Thyroid gland (tissue), 4 donors: ENCODE measurements at regions not wholly inside any gene's neighbourhood (a gene's known extent, or its start where the extent isn't known, plus 50 kb on each side); places are given as distances from the start of the nearest gene placed in this dataset.

Experiments used
- DNase-seq, 2 donors: peaks; one replicate each; pipeline ENCODE4 v3.0.0-alpha.2; 2019
- H3K27ac ChIP-seq, 3 donors: fragments of 200-600 bp; sonication (generic); 1 replicate in 2 of 3; 2 replicates in 1 of 3; pipeline ENCODE4 v1.5.1; 2016 to 2019; ENCODE audit warnings: mild to moderate bottlenecking in 1 of 3, moderate library complexity in 1 of 3
- H3K27me3 ChIP-seq: fragments of 200-600 bp; sonication (generic); one replicate; pipeline ENCODE4 v1.5.1; 2019
- H3K36me3 ChIP-seq, 2 donors: fragments of 200-600 bp; sonication (generic); one replicate each; pipeline ENCODE4 v1.5.1; 2016 to 2019
- H3K4me1 ChIP-seq, 2 donors: fragments of 200-600 bp; sonication (generic); one replicate each; pipeline ENCODE4 v1.5.1; 2017 to 2019
- H3K4me3 ChIP-seq, 3 donors: fragments of 200-600 bp; sonication (generic); replicated peaks in 1 of 3; 1 replicate in 2 of 3; 2 replicates in 1 of 3; pipeline ENCODE4 v1.5.1; 2016; ENCODE audit warnings: mild to moderate bottlenecking in 1 of 3
- H3K9me3 ChIP-seq: fragments of 200-600 bp; sonication (generic); one replicate; pipeline ENCODE4 v1.5.1; 2017
- CTCF ChIP-seq, 6 experiments: fragments of 200-600 bp in 3 of 6; fragments of 450-650 bp in 3 of 6; sonication (generic) in 3 of 6; IDR thresholded peaks; one replicate each; pipeline ENCODE4 v1.5.1; 2016 to 2019; ENCODE audit warnings: antibody characterized with exemption in 6 of 6, mild to moderate bottlenecking in 2 of 6, inconsistent platforms in 1 of 6, moderate library complexity in 1 of 6
- POLR2A ChIP-seq, 2 donors: fragments of 450-650 bp; IDR thresholded peaks; one replicate each; pipeline ENCODE4 v1.6.1; 2017; ENCODE audit warnings: antibody characterized with exemption in 2 of 2, mild to moderate bottlenecking in 2 of 2, moderate library complexity in 1 of 2
- WGBS, 2 donors: methylation state at CpG; one replicate each; pipeline ENCODE4 v1.1.5; 2017; 5-methylcytosine and 5-hydroxymethylcytosine counted together
- intact Hi-C: fragments of 100-400 bp; cut with DNase I; formaldehyde crosslinking; loops from one replicate; pipeline ENCODE4 v1.15.1; 2023

DNA sequence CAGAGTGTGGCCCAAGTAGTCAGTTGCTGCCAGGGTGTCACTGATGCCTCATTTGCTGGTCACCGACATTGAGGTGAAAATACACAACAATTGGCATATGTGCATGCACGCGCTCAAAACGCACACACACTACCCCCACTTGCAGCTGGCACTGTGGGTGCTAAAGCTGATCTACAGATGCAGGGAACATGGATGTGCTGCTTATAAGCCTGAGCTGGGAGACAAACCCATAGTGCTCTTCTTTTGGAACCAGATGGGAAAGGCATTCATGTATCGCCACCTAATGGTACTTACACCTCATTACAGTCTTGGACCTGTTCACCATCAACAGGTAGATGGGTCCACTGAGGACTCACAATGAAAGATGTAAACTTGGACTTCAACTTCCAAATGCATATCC, 70.3 kb upstream of the CAMK1G start:
- H3K27ac ChIP-seq = no peak overlapping the region
- no peak for DNase-seq
- no peaks in the 10 kb centered on the region for H3K36me3 ChIP-seq
- H3K4me3 ChIP-seq = no peak overlapping the region
- TF ChIP-seq POLR2A (IDR thresholded peaks at IDR 0.05) (no peak), CTCF (IDR thresholded peaks at IDR 0.05) (peak in 5 of 6 experiments; percentile 23 to 53 (median 43))
- H3K9me3 ChIP-seq = no peaks in the 10 kb centered on the region
- WGBS, 2 donors = 39 to 58% methylated on average over 5 of the region's 5 CpGs
- no peaks in the 10 kb centered on the region for H3K27me3 ChIP-seq
- intact Hi-C loops = no loop called here
- no peaks in the 10 kb centered on the region for H3K4me1 ChIP-seq

GRCh38 chr1:209516771-209517680, 66.5 kb upstream of the CAMK1G start:
- no peak for DNase-seq
- H3K4me1 ChIP-seq = no peaks in the 10 kb centered on the region
- H3K27me3 ChIP-seq = no peaks in the 10 kb centered on the region
- H3K4me3 ChIP-seq = no peak overlapping the region
- WGBS, 2 donors = 66 to 70% methylated on average over 10 of the region's 10 CpGs
- TF ChIP-seq POLR2A (IDR thresholded peaks at IDR 0.05) = no peak
- no peak overlapping the region for H3K27ac ChIP-seq
- no peaks in the 10 kb centered on the region for H3K9me3 ChIP-seq
- intact Hi-C loops = no loop called here
- H3K36me3 ChIP-seq = no peaks in the 10 kb centered on the region

DNA sequence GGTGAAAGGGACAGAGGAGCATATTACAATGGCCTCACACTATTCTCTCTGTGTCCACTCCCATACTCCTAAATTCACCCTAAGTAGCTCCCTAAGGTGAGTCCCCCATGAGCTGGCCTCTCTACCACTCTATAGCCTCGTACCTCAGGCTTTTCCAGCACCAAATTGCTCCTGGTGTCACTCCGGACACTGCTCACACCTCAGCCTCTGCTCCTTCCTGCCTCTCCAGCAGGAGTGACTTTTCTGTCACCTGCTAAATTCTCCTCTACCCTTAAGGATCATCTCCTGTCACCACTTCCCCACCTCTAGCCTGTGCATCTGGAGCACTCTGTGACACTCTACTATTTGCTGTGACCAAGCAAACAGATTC, 65.8 kb upstream of the CAMK1G start:
- Histone ChIP-seq H3K36me3 (no peaks in the 10 kb centered on the region), H3K4me1 (no peaks in the 10 kb centered on the region), H3K4me3 (no peak overlapping the region), H3K27ac (no peak overlapping the region), H3K9me3 (no peaks in the 10 kb centered on the region), H3K27me3 (no peaks in the 10 kb centered on the region)
- DNase-seq = no peak
- 74 to 81% methylated on average over 2 of the region's 2 CpGs for WGBS, 2 donors
- TF ChIP-seq POLR2A (IDR thresholded peaks at IDR 0.05) = no peak
- TF ChIP-seq CTCF (IDR thresholded peaks at IDR 0.05) = no peak
- intact Hi-C loops = no loop called here

DNA sequence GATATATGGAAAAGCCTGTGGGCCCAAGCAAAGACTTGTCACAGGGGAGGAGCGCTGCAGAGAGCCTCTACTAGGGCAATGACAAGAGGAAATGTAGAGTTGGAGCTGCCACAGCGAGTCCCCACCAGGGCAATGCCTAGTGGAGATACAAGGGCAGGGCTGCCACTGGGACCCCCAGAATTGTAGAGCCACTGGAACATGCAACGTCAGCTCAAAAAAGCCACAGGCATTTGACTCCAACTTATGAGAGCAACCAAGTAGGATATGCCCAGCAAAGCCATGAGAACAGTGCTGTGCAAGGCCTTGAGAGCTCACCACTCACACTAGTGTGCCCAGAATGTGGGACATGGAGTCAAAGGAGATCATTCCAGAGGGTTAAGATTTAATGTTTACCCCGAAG, 63.7 kb upstream of the CAMK1G start:
- Histone ChIP-seq H3K9me3 (no peaks in the 10 kb centered on the region), H3K27me3 (no peaks in the 10 kb centered on the region), H3K4me1 (no peaks in the 10 kb centered on the region), H3K36me3 (no peaks in the 10 kb centered on the region), H3K27ac (no peak overlapping the region), H3K4me3 (no peak overlapping the region)
- intact Hi-C loops = no loop called here
- 95 to 96% methylated on average over 4 of the region's 4 CpGs for WGBS, 2 donors
- no peak for TF ChIP-seq POLR2A (IDR thresholded peaks at IDR 0.05)
- TF ChIP-seq CTCF (IDR thresholded peaks at IDR 0.05) = no peak
- DNase-seq = no peak

- no peak for DNase-seq
- Histone ChIP-seq H3K27me3 (no peaks in the 10 kb centered on the region), H3K4me1 (no peaks in the 10 kb centered on the region), H3K9me3 (no peaks in the 10 kb centered on the region), H3K4me3 (no peak overlapping the region), H3K27ac (no peak overlapping the region), H3K36me3 (no peaks in the 10 kb centered on the region)
- TF ChIP-seq CTCF (IDR thresholded peaks at IDR 0.05) = no peak
- no peak for TF ChIP-seq POLR2A (IDR thresholded peaks at IDR 0.05)
- WGBS, 2 donors = 64 to 68% methylated on average over 3 of the region's 3 CpGs
- intact Hi-C loops = no loop called here
Measured at GRCh38 chr1:209522826-209523225, 60.7 kb upstream of the CAMK1G start.
